Activated gamma-delta T cell treated with Interleukin-2 at 50 U/mL for 16 hours (primary cell): ENCODE measurements at regions not wholly inside any gene's neighbourhood (a gene's known extent, or its start where the extent isn't known, plus 50 kb on each side); places are given as distances from the start of the nearest gene placed in this dataset.
"Not testable (repeated sequence)": the region's sequence is repeated elsewhere in the genome, so short reads cannot be mapped to it uniquely, and the experiment has no call there.

Experiments
- DNase-seq: peaks from one replicate; pipeline ENCODE4 v3.0.0-alpha.2; 2020

GRCh38 chr16:51839727-51840462 is 688.8 kb upstream of the SALL1 start:
- DNase-seq: no peak

- no peak for DNase-seq
Measured at GRCh38 chr16:51834794-51835193, 683.7 kb upstream of the SALL1 start.

- DNase-seq: no peak
Measured at GRCh38 chr16:51834133-51834532, 683.1 kb upstream of the SALL1 start.

GRCh38 chr16:51831595-51832367 is 680.7 kb upstream of the SALL1 start:
- no peak for DNase-seq

- not testable (repeated sequence) for DNase-seq
Measured at GRCh38 chr16:51831034-51831433, 680.0 kb upstream of the SALL1 start.

GRCh38 chr16:51825779-51826178 is 674.7 kb upstream of the SALL1 start:
- DNase-seq: no peak

GRCh38 chr16:51822471-51822870 is 671.4 kb upstream of the SALL1 start:
- no peak for DNase-seq

- DNase-seq: no peak
Measured at GRCh38 chr16:51821527-51821926, 670.5 kb upstream of the SALL1 start.

GRCh38 chr16:51820176-51820575 is 669.1 kb upstream of the SALL1 start:
- DNase-seq: no peak

- DNase-seq: no peak
Measured at GRCh38 chr16:51818342-51818944, 667.4 kb upstream of the SALL1 start.

- DNase-seq: no peak
Measured at GRCh38 chr16:51816929-51817328, 665.9 kb upstream of the SALL1 start.

- DNase-seq: no peak
Measured at GRCh38 chr16:51815523-51815922, 664.5 kb upstream of the SALL1 start.

- no peak for DNase-seq
Measured at GRCh38 chr16:51814617-51815016, 663.5 kb upstream of the SALL1 start.

- no peak for DNase-seq
Measured at GRCh38 chr16:51813609-51814008, 662.5 kb upstream of the SALL1 start.

- no peak for DNase-seq
Measured at GRCh38 chr16:51812945-51813344, 661.9 kb upstream of the SALL1 start.

- DNase-seq: no peak
Measured at GRCh38 chr16:51807551-51807950, 656.5 kb upstream of the SALL1 start.

GRCh38 chr16:51801635-51802034 is 650.6 kb upstream of the SALL1 start:
- no peak for DNase-seq

- no peak for DNase-seq
Measured at GRCh38 chr16:51797669-51798259, 646.7 kb upstream of the SALL1 start.

GRCh38 chr16:51779240-51779639 is 628.2 kb upstream of the SALL1 start:
- DNase-seq: no peak

GRCh38 chr16:51773071-51773890 is 622.2 kb upstream of the SALL1 start:
- no peak for DNase-seq

GRCh38 chr16:51766739-51767138 is 615.7 kb upstream of the SALL1 start:
- no peak for DNase-seq

- no peak for DNase-seq
Measured at GRCh38 chr16:51763072-51763661, 612.1 kb upstream of the SALL1 start.
